HG03135 (cell line): ENCODE measurements at regions not wholly inside any gene's neighbourhood (a gene's known extent, or its start where the extent isn't known, plus 50 kb on each side); places are given as distances from the start of the nearest gene placed in this dataset.

Experiments used
- ATAC-seq: cut with Tn5 transposase; IDR thresholded peaks from one replicate; pipeline ENCODE4 v1.9.1; 2021; ENCODE audit warnings: mild to moderate bottlenecking, moderate library complexity; ENCODE audit not compliant: unreplicated experiment

- no peak for ATAC-seq
Measured at GRCh38 chr6:23277521-23278179, 708.3 kb downstream of the HDGFL1 start.

GRCh38 chr6:23278180-23278532 lies 708.8 kb downstream of the HDGFL1 start:
- ATAC-seq, result no peak

- no peak for ATAC-seq
Measured at GRCh38 chr6:23280437-23280836, 711.1 kb downstream of the HDGFL1 start.

- no peak for ATAC-seq
Measured at GRCh38 chr6:23282252-23283021, 713.1 kb downstream of the HDGFL1 start.

- ATAC-seq, result no peak
Measured at GRCh38 chr6:23293653-23294052, 724.3 kb downstream of the HDGFL1 start.

- no peak for ATAC-seq
Measured at GRCh38 chr6:23301556-23301955, 732.2 kb downstream of the HDGFL1 start.

GRCh38 chr6:23302514-23302913 lies 733.1 kb downstream of the HDGFL1 start:
- ATAC-seq, result no peak

- no peak for ATAC-seq
Measured at GRCh38 chr6:23305325-23305943, 736.1 kb downstream of the HDGFL1 start.

- no peak for ATAC-seq
Measured at GRCh38 chr6:23306251-23306950, 737.0 kb downstream of the HDGFL1 start.

- ATAC-seq, result no peak
Measured at GRCh38 chr6:23307516-23307915, 738.1 kb downstream of the HDGFL1 start.

- ATAC-seq, result no peak
Measured at GRCh38 chr6:23308166-23308565, 738.8 kb downstream of the HDGFL1 start.

GRCh38 chr6:23311211-23311610 lies 741.8 kb downstream of the HDGFL1 start:
- no peak for ATAC-seq

GRCh38 chr6:23316131-23316530 lies 746.8 kb downstream of the HDGFL1 start:
- no peak for ATAC-seq

GRCh38 chr6:23316931-23317330 lies 747.6 kb downstream of the HDGFL1 start:
- ATAC-seq, result no peak

- no peak for ATAC-seq
Measured at GRCh38 chr6:23319582-23319981, 750.2 kb downstream of the HDGFL1 start.

- ATAC-seq, result no peak
Measured at GRCh38 chr6:23320471-23321015, 751.2 kb downstream of the HDGFL1 start.

GRCh38 chr6:23323897-23324296 lies 754.5 kb downstream of the HDGFL1 start:
- no peak for ATAC-seq

- no peak for ATAC-seq
Measured at GRCh38 chr6:23325065-23325464, 755.7 kb downstream of the HDGFL1 start.

GRCh38 chr6:23327621-23328020 lies 758.3 kb downstream of the HDGFL1 start:
- no peak for ATAC-seq

GRCh38 chr6:23329086-23329485 lies 759.7 kb downstream of the HDGFL1 start:
- no peak for ATAC-seq

GRCh38 chr6:23330632-23331031 lies 761.3 kb downstream of the HDGFL1 start:
- no peak for ATAC-seq
